G401.6 (cell line): ENCODE measurements at regions not wholly inside any gene's neighbourhood (a gene's known extent, or its start where the extent isn't known, plus 50 kb on each side); places are given as distances from the start of the nearest gene placed in this dataset.

Experiments used
- FAIRE-seq: peaks from 2 replicates; lab custom pipeline; 2012; peaks lifted over from hg19 to GRCh38; lab: Jason Lieb, UNC

- FAIRE-seq = no peak
These were observed 508.1 kb downstream of the EIPR1 start for GRCh38 chr2:2869553-2869952.

- no peak for FAIRE-seq
These were observed 509.5 kb downstream of the EIPR1 start for GRCh38 chr2:2868085-2868484.

- no peak for FAIRE-seq
These were observed 510.1 kb downstream of the EIPR1 start for GRCh38 chr2:2867397-2867979.

- FAIRE-seq = no peak
These were observed 511.2 kb downstream of the EIPR1 start for GRCh38 chr2:2866459-2866858.

- no peak for FAIRE-seq
These were observed 515.2 kb downstream of the EIPR1 start for GRCh38 chr2:2862386-2862785.

GRCh38 chr2:2861666-2862240, 515.9 kb downstream of the EIPR1 start:
- no peak for FAIRE-seq

- no peak for FAIRE-seq
These were observed 516.9 kb downstream of the EIPR1 start for GRCh38 chr2:2860589-2861300.

- no peak for FAIRE-seq
These were observed 517.9 kb downstream of the EIPR1 start for GRCh38 chr2:2859732-2860131.

- FAIRE-seq = no peak
These were observed 518.5 kb downstream of the EIPR1 start for GRCh38 chr2:2859164-2859563.

GRCh38 chr2:2856723-2857415, 520.7 kb downstream of the EIPR1 start:
- FAIRE-seq = no peak

GRCh38 chr2:2855297-2855696, 522.3 kb downstream of the EIPR1 start:
- no peak for FAIRE-seq

GRCh38 chr2:2853346-2853745, 522.3 kb upstream of the MYT1L start:
- no peak for FAIRE-seq

- no peak for FAIRE-seq
These were observed 521.0 kb upstream of the MYT1L start for GRCh38 chr2:2851806-2852777.

- FAIRE-seq = no peak
These were observed 520.2 kb upstream of the MYT1L start for GRCh38 chr2:2851316-2851715.

- no peak for FAIRE-seq
These were observed 519.8 kb upstream of the MYT1L start for GRCh38 chr2:2850859-2851258.

GRCh38 chr2:2850218-2850755, 519.2 kb upstream of the MYT1L start:
- no peak for FAIRE-seq

- FAIRE-seq = no peak
These were observed 518.6 kb upstream of the MYT1L start for GRCh38 chr2:2849464-2850217.

- no peak for FAIRE-seq
These were observed 517.7 kb upstream of the MYT1L start for GRCh38 chr2:2848621-2849333.

GRCh38 chr2:2848198-2848597, 517.1 kb upstream of the MYT1L start:
- FAIRE-seq = no peak

- no peak for FAIRE-seq
These were observed 516.2 kb upstream of the MYT1L start for GRCh38 chr2:2847209-2847676.
